Left lobe of liver (tissue), 2 donors: ENCODE measurements at regions not wholly inside any gene's neighbourhood (a gene's known extent, or its start where the extent isn't known, plus 50 kb on each side); places are given as distances from the start of the nearest gene placed in this dataset.

Experiments used
- ATAC-seq: fragments of 200-7000 bp; cut with Tn5 transposase; one replicate; pipeline ENCODE4 v1.9.1; 2020; ENCODE audit warnings: mild to moderate bottlenecking, moderate library complexity
- DNase-seq: peaks from one replicate; pipeline ENCODE4 v3.0.0-alpha.2; 2020; ENCODE audit warnings: low spot score
- donor health status: DM: no; HTN: no; CAD: no; lungs with moderate emphysema.
- donor health status: DM: no; HTN: yes; CAD: no.

DNA sequence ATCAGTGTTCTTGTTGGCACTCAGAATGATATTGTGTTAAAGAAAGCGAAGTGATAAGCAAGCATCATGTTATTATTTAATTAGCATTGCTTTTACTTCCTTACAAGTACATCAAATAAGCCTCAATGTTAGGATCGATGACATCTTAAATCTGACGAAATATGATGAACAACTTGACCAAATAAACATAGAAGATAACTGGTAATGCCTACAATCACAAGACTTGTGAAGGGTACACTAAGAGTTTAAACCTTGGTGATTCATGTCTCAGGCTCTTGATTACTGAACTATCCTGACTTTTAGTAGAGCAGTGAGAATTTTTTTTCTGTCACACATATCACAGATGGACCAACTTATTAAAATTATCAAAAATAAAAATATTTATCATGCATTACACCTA, 500.8 kb upstream of the ZEB2 start:
- DNase-seq, result no peak
- ATAC-seq, result no peak

GRCh38 chr2:145020139-145020538, 500.2 kb upstream of the ZEB2 start:
- DNase-seq (no peak), ATAC-seq (no peak)

- no peak for DNase-seq
- ATAC-seq, result no peak
These were observed 498.6 kb upstream of the ZEB2 start for GRCh38 chr2:145018502-145018901.

DNA sequence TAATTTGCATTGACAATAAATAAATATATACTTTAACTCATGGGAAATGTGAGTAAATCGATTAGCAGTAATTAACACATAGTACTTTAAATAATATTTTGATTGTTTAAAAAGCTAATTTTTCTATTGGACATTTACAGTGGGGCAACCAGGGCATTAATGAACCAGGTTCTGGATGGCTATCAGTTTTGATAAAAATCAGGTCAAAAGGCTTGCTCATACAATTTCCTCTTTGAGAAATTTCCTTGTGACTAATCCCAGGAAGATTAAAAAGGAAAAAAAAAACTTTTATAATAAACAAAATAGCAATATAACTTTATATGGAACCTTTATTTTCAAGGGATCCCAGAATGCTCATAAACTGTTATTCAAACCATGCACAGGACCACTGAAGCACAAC, 497.2 kb upstream of the ZEB2 start:
- DNase-seq, result no peak
- no peak for ATAC-seq

DNA sequence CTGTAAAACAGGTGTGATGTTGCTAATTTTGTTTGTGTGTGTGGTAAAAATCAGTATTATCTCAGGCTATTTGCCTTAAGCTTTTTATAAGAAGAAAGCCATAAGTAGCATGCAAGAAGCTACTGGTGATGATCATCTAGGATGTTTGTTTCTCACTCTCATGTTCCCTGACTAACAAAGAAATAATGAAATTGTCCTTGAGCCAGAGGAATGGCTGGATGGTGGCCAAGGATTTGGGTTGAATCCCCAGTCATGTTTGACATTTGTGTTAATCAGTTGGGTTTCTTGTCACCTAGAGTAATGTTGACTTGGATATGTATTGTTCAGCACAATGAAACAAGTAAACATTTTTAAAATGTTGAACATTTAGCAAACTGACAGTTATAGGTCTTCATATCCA, 496.8 kb upstream of the ZEB2 start:
- ATAC-seq (no peak), DNase-seq (no peak)

DNA sequence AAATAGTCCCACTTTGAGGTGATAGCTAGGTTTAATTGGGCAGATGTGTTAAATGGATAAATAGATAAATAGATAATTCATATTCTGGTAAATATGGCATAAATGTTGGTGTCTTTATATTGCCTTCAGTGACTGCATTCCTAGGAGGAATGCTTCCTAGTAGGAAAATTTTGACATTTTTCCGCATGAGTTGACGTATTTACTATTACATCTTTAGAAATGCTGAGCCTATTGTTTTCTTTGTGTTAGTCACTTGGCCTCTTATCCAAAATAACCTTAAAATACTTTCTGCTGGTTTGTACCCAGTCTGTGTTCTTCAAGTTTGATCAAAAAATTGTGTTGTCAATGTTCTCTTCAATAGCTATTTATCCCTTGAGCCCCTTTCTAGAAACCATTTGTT, 495.6 kb upstream of the ZEB2 start:
- no peak for DNase-seq
- no peak for ATAC-seq

- no peak for ATAC-seq
- no peak for DNase-seq
These were observed 492.9 kb upstream of the ZEB2 start for GRCh38 chr2:145012806-145013205.

DNA sequence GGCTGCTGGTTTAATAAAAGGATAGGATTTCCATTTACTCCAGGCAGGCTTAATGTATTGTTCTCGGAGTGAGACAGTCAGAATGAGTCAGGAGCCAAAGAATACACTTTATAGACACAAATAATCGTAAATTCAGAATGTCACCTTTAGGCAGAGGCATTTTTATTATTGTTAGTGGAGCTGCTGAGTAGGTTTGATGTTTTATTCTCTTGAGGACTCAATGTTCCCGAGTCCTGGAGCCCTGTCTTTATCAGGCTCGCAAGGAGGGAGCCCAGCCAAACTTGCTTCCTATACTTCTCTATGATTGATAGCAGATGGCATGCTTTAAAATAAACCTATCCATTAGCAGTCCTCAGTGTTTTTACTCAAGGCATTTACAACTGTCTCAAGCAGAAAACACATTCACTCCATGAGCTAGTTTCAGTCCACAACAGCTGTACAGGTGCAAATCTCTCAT, 492.3 kb upstream of the ZEB2 start:
- DNase-seq (no peak), ATAC-seq (no peak)

- no peak for ATAC-seq
- no peak for DNase-seq
These were observed 490.7 kb upstream of the ZEB2 start for GRCh38 chr2:145010635-145011034.

DNA sequence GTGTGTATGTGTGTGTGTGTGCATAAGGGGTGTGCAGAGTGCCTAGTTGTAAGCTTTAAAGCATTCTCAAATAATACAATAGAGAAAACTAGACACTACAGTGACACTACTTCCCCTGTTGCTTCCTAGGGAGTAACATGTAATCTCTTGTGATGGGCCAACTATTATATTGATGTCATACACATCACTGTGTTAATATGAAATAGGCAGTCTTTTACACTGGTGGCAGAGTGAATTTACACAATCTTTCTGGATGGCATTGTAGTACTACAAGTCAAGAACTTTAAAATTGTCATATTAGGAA, 488.0 kb upstream of the ZEB2 start:
- no peak for DNase-seq
- ATAC-seq, result no peak

- ATAC-seq (no peak), DNase-seq (no peak)
These were observed 487.4 kb upstream of the ZEB2 start for GRCh38 chr2:145007093-145007959.

GRCh38 chr2:145002624-145003023, 482.7 kb upstream of the ZEB2 start:
- ATAC-seq, result no peak
- no peak for DNase-seq

GRCh38 chr2:145000376-145000775, 480.5 kb upstream of the ZEB2 start:
- DNase-seq (no peak), ATAC-seq (no peak)

DNA sequence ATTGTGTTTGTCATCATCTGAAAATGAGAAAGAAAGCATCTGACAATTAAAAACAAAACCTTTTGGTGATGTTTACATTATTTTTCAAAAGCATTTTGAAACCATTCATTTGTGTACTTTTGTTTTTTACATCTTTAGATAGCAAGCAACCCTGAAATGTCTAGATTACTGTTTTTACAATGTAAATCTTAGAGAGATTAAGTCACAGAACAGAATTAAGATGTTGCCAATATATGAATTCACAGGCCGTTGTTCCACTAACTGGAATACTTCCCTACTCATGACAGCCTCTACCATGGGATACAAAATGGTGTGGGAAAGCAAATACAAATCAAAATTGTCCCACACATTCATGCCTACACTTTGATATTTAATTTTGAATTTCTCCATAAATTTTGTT, 480.0 kb upstream of the ZEB2 start:
- no peak for ATAC-seq
- no peak for DNase-seq

DNA sequence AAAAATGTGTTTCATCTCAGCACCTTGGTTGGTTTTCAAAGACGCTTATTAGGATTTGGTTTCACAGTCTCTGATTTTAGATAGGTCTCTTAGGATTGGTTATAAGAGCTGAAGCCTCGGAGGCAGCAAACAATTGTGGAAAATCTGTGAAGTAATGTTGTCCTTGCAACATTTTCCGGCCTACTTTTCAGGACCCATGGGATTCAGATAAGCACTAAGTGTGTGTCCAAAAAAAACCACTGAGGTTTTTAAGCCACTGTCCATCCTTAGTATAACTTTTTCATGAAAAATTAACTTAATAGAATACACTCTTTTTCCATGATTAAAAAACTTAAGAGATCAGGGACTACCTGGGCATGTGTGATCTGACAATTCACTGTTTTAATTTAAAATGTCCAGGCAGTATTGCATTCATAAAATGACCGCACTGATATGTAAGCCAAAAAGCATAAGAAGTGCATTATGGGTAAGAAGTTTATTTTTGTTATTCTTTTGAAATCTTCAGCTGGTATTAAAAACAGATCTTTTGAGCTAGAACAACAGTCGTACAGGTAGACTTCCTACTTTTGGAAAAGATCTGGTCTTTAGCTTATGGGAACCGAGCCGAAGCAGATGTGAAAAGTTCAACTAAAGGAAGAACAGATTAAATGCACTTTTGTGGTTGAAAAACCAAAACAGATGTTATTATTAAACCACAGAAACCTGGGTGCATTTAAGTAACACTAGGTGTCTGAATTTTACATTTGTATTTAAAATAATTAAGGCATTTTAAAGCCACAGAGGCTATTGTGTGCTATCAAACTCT, 479.4 kb upstream of the ZEB2 start:
- DNase-seq (no peak), ATAC-seq (no peak)

DNA sequence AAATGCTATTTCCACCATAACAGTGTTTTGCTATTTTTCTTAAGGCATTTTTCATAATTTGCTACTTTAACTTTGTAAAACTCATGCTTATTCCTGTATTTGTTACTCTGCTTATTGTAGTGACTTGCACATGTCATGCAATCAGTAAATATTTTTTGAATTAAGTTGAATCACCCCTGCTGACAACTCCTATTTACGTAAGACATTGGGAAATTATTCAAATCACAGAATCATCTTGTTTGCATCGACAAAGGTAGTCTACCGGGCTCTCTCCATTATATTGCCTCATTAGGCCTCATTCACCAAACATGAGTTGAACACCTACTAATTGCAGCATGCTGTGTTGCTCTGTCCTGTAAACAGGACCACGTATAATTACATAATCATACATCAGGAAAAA, 478.5 kb upstream of the ZEB2 start:
- ATAC-seq, result no peak

GRCh38 chr2:144996225-144996795, 476.4 kb upstream of the ZEB2 start:
- DNase-seq (no peak), ATAC-seq (no peak)

More for the DNA sequence above, 478.5 kb upstream of the ZEB2 start:
- no peak for DNase-seq

GRCh38 chr2:144995482-144995881, 475.6 kb upstream of the ZEB2 start:
- DNase-seq, result no peak
- ATAC-seq, result no peak

DNA sequence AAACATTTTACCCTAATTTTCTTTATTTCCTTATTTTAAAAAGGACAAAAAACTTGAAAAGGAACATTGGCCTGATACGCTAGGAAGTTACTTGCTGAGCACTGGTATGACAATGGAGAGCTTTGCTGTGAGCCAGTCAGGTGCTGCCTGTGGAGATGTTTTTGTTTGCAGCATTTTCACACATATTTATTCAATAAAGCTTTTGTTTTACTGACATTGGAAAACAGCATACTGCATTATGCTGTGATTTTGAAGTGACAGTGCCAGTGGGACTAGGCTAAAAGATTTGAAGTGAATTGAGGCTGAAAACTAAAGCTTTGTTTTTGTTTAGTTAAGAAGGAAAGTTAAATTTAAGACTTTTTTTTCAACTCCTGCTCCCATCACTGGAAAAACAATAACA, 470.7 kb upstream of the ZEB2 start:
- ATAC-seq, result no peak
- no peak for DNase-seq

DNA sequence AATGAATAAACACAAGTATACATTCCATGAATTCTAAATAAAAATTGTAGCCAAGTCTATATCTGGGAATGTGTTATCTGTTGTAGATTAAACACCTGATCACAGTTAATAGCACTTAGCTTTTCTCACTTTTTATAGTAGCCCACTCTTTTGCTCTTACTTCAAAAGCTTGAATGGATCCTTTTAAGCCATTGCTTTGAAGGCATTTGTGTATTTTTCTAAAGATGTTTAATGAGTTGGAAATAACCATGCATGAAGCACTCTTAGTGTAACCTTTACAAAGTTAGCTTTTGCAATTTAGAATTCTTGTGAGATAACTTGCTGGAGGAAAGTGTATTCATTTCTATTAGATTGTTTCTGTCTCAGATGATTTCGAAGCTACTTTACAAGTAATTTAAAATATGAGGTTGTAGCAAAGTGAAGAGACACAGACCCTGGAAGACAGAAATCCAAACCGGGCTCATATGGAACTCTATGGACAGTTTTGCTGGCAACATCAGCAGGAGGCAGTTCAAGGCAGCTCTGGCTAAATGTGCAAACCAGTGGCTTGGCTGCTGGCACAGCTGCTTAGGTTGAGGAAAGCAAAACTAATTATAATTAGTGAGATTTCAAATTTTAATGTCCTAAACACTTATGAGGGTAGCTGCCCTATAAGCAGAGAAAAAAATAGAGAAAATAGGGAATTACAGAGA, 469.8 kb upstream of the ZEB2 start:
- DNase-seq (no peak), ATAC-seq (no peak)

DNA sequence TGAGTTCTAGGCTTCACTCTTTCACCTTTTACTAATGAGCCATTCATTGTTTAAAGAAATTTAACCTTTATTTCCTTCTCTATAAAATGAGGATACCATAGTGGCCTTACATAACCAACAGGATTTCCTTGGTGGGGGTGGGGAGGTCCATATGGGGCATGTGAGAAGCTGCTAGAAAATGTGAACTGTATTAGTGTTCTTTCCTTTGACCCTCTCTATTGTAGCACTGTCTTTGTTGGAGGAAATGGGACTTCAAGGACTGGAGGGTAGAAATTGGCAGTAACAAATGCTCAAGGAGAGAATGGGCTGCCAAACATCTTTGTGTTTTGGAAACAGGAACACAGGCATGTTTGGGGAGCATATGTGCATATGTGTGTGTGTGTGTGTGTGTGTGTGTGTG, 468.7 kb upstream of the ZEB2 start:
- ATAC-seq (no peak), DNase-seq (no peak)
